Astrocyte (in vitro differentiated cells and primary cell): ENCODE measurements at regions not wholly inside any gene's neighbourhood (a gene's known extent, or its start where the extent isn't known, plus 50 kb on each side); places are given as distances from the start of the nearest gene placed in this dataset.

Experiments
- EZH2 ChIP-seq: IDR thresholded peaks from 2 replicates; pipeline ENCODE4 v1.6.1; 2012; ENCODE audit warnings: mild to moderate bottlenecking, low read length, inconsistent platforms; ENCODE audit not compliant: insufficient read depth
- TF ChIP-seq, protein P1 (sequence below): IDR thresholded peaks from 2 replicates; pipeline ENCODE4 v1.5.1; 2011; ENCODE audit warnings: low read depth, mild to moderate bottlenecking, inconsistent platforms, low read length, moderate library complexity; ENCODE audit not compliant: insufficient read depth

- TF ChIP-seq, protein P1, sequence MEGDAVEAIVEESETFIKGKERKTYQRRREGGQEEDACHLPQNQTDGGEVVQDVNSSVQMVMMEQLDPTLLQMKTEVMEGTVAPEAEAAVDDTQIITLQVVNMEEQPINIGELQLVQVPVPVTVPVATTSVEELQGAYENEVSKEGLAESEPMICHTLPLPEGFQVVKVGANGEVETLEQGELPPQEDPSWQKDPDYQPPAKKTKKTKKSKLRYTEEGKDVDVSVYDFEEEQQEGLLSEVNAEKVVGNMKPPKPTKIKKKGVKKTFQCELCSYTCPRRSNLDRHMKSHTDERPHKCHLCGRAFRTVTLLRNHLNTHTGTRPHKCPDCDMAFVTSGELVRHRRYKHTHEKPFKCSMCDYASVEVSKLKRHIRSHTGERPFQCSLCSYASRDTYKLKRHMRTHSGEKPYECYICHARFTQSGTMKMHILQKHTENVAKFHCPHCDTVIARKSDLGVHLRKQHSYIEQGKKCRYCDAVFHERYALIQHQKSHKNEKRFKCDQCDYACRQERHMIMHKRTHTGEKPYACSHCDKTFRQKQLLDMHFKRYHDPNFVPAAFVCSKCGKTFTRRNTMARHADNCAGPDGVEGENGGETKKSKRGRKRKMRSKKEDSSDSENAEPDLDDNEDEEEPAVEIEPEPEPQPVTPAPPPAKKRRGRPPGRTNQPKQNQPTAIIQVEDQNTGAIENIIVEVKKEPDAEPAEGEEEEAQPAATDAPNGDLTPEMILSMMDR, result no peak
- no peak for TF ChIP-seq EZH2
These were observed 549.6 kb upstream of the SLC10A2 start for GRCh38 chr13:103615771-103616170.
